Esophagus muscularis mucosa (tissue), 4 donors: ENCODE measurements at regions not wholly inside any gene's neighbourhood (a gene's known extent, or its start where the extent isn't known, plus 50 kb on each side); places are given as distances from the start of the nearest gene placed in this dataset.
A peak's percentile ranks its signal among the peaks of the same experiment; 100 is the strongest.

Source experiments
- DNase-seq: peaks from one replicate; pipeline ENCODE4 v3.0.0-alpha.2; 2017; ENCODE audit errors: extremely low spot score
- H3K27ac ChIP-seq, 4 donors: fragments of 200-600 bp; sonication (generic); replicated peaks in 1 of 4; 1 replicate in 3 of 4; 2 replicates in 1 of 4; pipeline ENCODE4 v1.5.1; 2016 to 2019; ENCODE audit warnings: mild to moderate bottlenecking in 1 of 4
- H3K27me3 ChIP-seq, 4 donors: fragments of 200-600 bp; sonication (generic); one replicate each; pipeline versions ENCODE4 v1.5.1 to v1.6.0; 2016 to 2019
- H3K36me3 ChIP-seq, 4 donors: fragments of 200-600 bp; sonication (generic); one replicate each; pipeline ENCODE4 v1.5.1; 2016 to 2019
- H3K4me1 ChIP-seq, 4 donors: fragments of 200-600 bp; sonication (generic); one replicate each; pipeline ENCODE4 v1.5.1; 2016 to 2019
- H3K4me3 ChIP-seq, 4 donors: fragments of 200-600 bp; sonication (generic); 1 replicate in 2 of 4; 2 replicates in 2 of 4; pipeline ENCODE4 v1.5.1; 2016 to 2019; ENCODE audit warnings: mild to moderate bottlenecking in 4 of 4, moderate library complexity in 1 of 4
- H3K9me3 ChIP-seq, 4 donors: fragments of 200-600 bp; sonication (generic); 1 replicate in 3 of 4; 2 replicates in 1 of 4; pipeline ENCODE4 v1.5.1; 2016 to 2019
- EP300 ChIP-seq: sonication (generic); formaldehyde crosslinking; IDR thresholded peaks from one replicate; pipeline ENCODE4 v1.6.1; 2017; ENCODE audit warnings: antibody characterized with exemption
- POLR2A ChIP-seq: fragments of 450-650 bp; IDR thresholded peaks from one replicate; pipeline ENCODE4 v1.6.1; 2017; ENCODE audit warnings: antibody characterized with exemption, moderate library complexity, mild to moderate bottlenecking, low read depth
- POLR2AphosphoS5 ChIP-seq, 2 donors: sonication (generic); formaldehyde crosslinking; IDR thresholded peaks; one replicate each; pipeline ENCODE4 v1.6.1; 2017; ENCODE audit warnings: antibody characterized with exemption in 2 of 2
- WGBS: methylation state at CpG from one replicate; pipeline ENCODE4 v1.1.5; 2018; 5-methylcytosine and 5-hydroxymethylcytosine counted together
- intact Hi-C: fragments of 100-400 bp; cut with DNase I; formaldehyde crosslinking; loops from one replicate; pipeline ENCODE4 v1.15.1; 2023
- TF ChIP-seq, protein P1 (sequence below), 3 experiments: fragments of 200-600 bp in 2 of 3; fragments of 450-650 bp in 1 of 3; sonication (generic) in 2 of 3; IDR thresholded peaks; one replicate each; pipeline ENCODE4 v1.5.1; 2017 to 2019; ENCODE audit warnings: antibody characterized with exemption in 3 of 3, mild to moderate bottlenecking in 2 of 3, moderate library complexity in 1 of 3

DNA sequence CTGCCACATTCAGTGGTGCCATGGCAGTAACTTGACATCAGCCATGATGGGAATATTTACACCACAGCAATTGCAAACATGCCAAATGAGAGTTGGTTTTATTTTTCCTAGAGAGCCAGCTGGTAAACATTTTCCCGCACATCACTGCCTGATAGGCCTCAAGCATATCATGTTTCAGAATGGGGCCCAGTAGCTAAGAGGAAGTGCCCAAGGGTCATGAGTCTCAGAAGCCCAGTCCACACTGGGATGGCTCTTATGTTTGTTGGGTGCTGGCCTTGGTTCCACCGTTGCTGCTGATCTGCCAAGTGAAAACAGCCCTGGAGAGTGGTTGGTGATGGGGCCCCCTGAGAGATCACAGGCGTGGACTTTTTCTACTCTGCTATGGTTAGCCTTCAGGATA lies 64.3 kb upstream of the NAV2 start:
- TF ChIP-seq POLR2A (no peak), POLR2AphosphoS5 (IDR thresholded peaks at IDR 0.05) (no peak), EP300 (no peak)
- TF ChIP-seq, protein P1, sequence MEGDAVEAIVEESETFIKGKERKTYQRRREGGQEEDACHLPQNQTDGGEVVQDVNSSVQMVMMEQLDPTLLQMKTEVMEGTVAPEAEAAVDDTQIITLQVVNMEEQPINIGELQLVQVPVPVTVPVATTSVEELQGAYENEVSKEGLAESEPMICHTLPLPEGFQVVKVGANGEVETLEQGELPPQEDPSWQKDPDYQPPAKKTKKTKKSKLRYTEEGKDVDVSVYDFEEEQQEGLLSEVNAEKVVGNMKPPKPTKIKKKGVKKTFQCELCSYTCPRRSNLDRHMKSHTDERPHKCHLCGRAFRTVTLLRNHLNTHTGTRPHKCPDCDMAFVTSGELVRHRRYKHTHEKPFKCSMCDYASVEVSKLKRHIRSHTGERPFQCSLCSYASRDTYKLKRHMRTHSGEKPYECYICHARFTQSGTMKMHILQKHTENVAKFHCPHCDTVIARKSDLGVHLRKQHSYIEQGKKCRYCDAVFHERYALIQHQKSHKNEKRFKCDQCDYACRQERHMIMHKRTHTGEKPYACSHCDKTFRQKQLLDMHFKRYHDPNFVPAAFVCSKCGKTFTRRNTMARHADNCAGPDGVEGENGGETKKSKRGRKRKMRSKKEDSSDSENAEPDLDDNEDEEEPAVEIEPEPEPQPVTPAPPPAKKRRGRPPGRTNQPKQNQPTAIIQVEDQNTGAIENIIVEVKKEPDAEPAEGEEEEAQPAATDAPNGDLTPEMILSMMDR (IDR thresholded peaks at IDR 0.05), result no peak
- Histone ChIP-seq H3K36me3 (no peaks in the 10 kb centered on the region), H3K27ac (no peak overlapping the region), H3K4me1 (peaks cover 8 to 31% (median 16%) of the 10 kb centered on the region in 4 donors), H3K9me3 (no peaks in the 10 kb centered on the region), H3K4me3 (no peak overlapping the region), H3K27me3 (no peaks in the 10 kb centered on the region)
- intact Hi-C loops, result no loop called here
- no peak for DNase-seq
- WGBS, result 87% methylated on average over 3 of the region's 3 CpGs

DNA sequence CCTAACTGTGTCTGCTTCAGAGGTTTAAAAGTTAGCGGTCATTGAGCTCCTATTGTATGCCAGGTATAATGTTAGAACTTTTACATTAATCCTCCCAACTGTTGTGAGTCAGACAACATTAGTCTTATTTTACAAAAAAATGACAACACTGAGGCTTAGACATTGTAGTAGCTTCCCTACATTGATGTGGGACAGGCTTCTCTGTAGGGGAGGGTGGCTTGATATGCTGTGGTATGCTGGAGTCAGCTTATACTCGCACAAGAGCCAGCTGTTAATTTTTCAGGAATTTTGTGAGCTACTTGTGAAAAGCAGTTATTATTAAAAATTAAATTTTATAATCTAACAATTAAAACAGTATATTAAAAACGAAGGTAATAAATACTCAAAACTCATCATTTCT lies 64.8 kb upstream of the NAV2 start:
- Histone ChIP-seq H3K4me3 (no peak overlapping the region), H3K9me3 (no peaks in the 10 kb centered on the region), H3K27me3 (no peaks in the 10 kb centered on the region), H3K4me1 (peaks cover 8 to 27% (median 13%) of the 10 kb centered on the region in 4 donors), H3K27ac (no peak overlapping the region), H3K36me3 (no peaks in the 10 kb centered on the region)
- DNase-seq, result no peak
- intact Hi-C loops, result no loop called here
- TF ChIP-seq EP300, result no peak
- TF ChIP-seq, protein P1 (IDR thresholded peaks at IDR 0.05), result no peak
- TF ChIP-seq POLR2AphosphoS5 (IDR thresholded peaks at IDR 0.05), result no peak
- no peak for TF ChIP-seq POLR2A
- WGBS, result 95% methylated on average over 3 of the region's 3 CpGs

DNA sequence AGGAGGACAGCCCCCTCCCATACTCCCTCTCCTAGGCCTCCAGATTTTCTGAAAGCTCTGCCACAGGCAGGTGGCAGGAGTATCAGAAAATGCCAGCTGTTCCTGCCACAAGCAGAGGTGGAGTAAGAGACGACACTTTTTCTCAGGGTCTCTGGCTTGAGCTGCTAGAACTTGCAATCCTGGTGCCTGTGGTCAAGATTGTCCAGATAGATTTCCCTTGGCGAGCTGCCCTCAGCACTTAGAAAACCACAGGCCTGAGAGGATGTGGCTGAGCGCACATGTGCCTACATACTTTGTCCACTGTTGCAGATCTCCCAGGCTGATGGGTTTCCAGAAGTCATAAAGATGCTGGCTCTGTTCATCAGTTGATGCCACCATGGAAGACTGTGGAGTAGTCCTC lies 65.7 kb upstream of the NAV2 start:
- no peaks in the 10 kb centered on the region for H3K27me3 ChIP-seq
- intact Hi-C loops, result no loop called here
- no peaks in the 10 kb centered on the region for H3K9me3 ChIP-seq
- 46% methylated on average over 2 of the region's 3 CpGs for WGBS
- no peak for TF ChIP-seq POLR2A
- TF ChIP-seq, protein P1 (IDR thresholded peaks at IDR 0.05), result no peak
- TF ChIP-seq POLR2AphosphoS5 (IDR thresholded peaks at IDR 0.05), result no peak
- no peak for TF ChIP-seq EP300
- H3K4me3 ChIP-seq, result no peak overlapping the region
- no peak for DNase-seq
- peaks cover 15 to 31% (median 19%) of the 10 kb centered on the region in 4 donors for H3K4me1 ChIP-seq
- no peak overlapping the region for H3K27ac ChIP-seq
- H3K36me3 ChIP-seq, result no peaks in the 10 kb centered on the region

DNA sequence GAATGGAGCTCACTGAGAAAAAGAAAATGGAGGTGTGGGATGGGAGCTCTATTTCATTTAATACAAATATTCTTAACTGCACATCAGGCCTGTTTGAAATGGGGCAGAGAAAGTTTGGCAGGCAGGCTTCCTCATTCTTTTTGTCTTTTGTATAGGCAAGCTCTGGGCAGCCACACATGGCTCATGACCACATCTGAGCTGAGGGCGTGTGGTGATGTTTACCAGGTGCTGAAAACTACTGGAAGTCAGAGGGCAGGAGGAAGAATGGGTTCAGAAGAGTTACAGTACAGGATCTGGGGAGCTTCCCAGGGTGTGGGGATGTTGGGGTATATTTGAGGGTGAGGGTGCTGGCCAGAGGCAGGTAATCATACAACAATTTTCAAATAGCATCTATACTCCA lies 66.3 kb upstream of the NAV2 start:
- Histone ChIP-seq H3K4me3 (no peak overlapping the region), H3K27ac (no peak overlapping the region), H3K27me3 (no peaks in the 10 kb centered on the region), H3K4me1 (peaks cover 20 to 37% (median 25%) of the 10 kb centered on the region in 4 donors), H3K36me3 (no peaks in the 10 kb centered on the region), H3K9me3 (no peaks in the 10 kb centered on the region)
- TF ChIP-seq EP300 (no peak), POLR2AphosphoS5 (IDR thresholded peaks at IDR 0.05) (peak; percentile 33 to 52)
- intact Hi-C loops, result no loop called here
- no peak for DNase-seq
- 67% methylated on average over 1 of the region's 1 CpG for WGBS

DNA sequence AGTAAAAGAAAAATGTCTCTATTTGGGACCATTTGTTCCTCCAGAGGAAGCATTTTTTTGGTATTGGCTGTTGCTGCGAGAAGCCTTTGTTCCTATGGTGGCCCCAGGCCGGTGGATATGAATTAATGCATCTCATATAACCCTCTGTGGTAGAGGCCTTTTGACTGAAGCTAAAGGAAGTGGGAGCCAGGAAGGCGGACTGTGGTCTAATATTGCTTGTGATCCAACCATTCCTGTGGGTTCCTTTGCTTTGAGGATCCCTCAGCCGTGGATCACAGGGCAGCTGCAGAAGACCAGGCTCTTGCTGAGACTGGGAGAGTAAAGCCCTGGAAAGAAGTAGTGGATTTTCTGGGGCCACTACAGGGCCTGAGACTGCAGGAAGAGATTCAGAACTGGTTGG lies 68.3 kb upstream of the NAV2 start:
- intact Hi-C loops, result no loop called here
- Histone ChIP-seq H3K27ac (no peak overlapping the region), H3K9me3 (no peaks in the 10 kb centered on the region), H3K4me1 (peaks cover 20 to 32% (median 26%) of the 10 kb centered on the region in 4 donors), H3K4me3 (no peak overlapping the region), H3K27me3 (no peaks in the 10 kb centered on the region), H3K36me3 (no peaks in the 10 kb centered on the region)
- TF ChIP-seq, protein P1 (IDR thresholded peaks at IDR 0.05), result no peak
- no peak for TF ChIP-seq POLR2A
- no peak for TF ChIP-seq EP300
- no peak for TF ChIP-seq POLR2AphosphoS5 (IDR thresholded peaks at IDR 0.05)
- WGBS, result 93% methylated on average over 4 of the region's 4 CpGs
- DNase-seq, result no peak
